Esophagus muscularis mucosa (tissue), 4 donors: ENCODE measurements at regions not wholly inside any gene's neighbourhood (a gene's known extent, or its start where the extent isn't known, plus 50 kb on each side); places are given as distances from the start of the nearest gene placed in this dataset.

Experiments used
- DNase-seq: peaks from one replicate; pipeline ENCODE4 v3.0.0-alpha.2; 2017; ENCODE audit errors: extremely low spot score
- H3K27ac ChIP-seq, 4 donors: fragments of 200-600 bp; sonication (generic); replicated peaks in 1 of 4; 1 replicate in 3 of 4; 2 replicates in 1 of 4; pipeline ENCODE4 v1.5.1; 2016 to 2019; ENCODE audit warnings: mild to moderate bottlenecking in 1 of 4
- H3K27me3 ChIP-seq, 4 donors: fragments of 200-600 bp; sonication (generic); one replicate each; pipeline versions ENCODE4 v1.5.1 to v1.6.0; 2016 to 2019
- H3K36me3 ChIP-seq, 4 donors: fragments of 200-600 bp; sonication (generic); one replicate each; pipeline ENCODE4 v1.5.1; 2016 to 2019
- H3K4me1 ChIP-seq, 4 donors: fragments of 200-600 bp; sonication (generic); one replicate each; pipeline ENCODE4 v1.5.1; 2016 to 2019
- H3K4me3 ChIP-seq, 4 donors: fragments of 200-600 bp; sonication (generic); 1 replicate in 2 of 4; 2 replicates in 2 of 4; pipeline ENCODE4 v1.5.1; 2016 to 2019; ENCODE audit warnings: mild to moderate bottlenecking in 4 of 4, moderate library complexity in 1 of 4
- H3K9me3 ChIP-seq, 4 donors: fragments of 200-600 bp; sonication (generic); 1 replicate in 3 of 4; 2 replicates in 1 of 4; pipeline ENCODE4 v1.5.1; 2016 to 2019
- CTCF ChIP-seq, 3 experiments: fragments of 200-600 bp in 2 of 3; fragments of 450-650 bp in 1 of 3; sonication (generic) in 2 of 3; IDR thresholded peaks; one replicate each; pipeline ENCODE4 v1.5.1; 2017 to 2019; ENCODE audit warnings: antibody characterized with exemption in 3 of 3, mild to moderate bottlenecking in 2 of 3, moderate library complexity in 1 of 3
- EP300 ChIP-seq: sonication (generic); formaldehyde crosslinking; IDR thresholded peaks from one replicate; pipeline ENCODE4 v1.6.1; 2017; ENCODE audit warnings: antibody characterized with exemption
- POLR2A ChIP-seq: fragments of 450-650 bp; IDR thresholded peaks from one replicate; pipeline ENCODE4 v1.6.1; 2017; ENCODE audit warnings: antibody characterized with exemption, moderate library complexity, mild to moderate bottlenecking, low read depth
- POLR2AphosphoS5 ChIP-seq, 2 donors: sonication (generic); formaldehyde crosslinking; IDR thresholded peaks; one replicate each; pipeline ENCODE4 v1.6.1; 2017; ENCODE audit warnings: antibody characterized with exemption in 2 of 2
- WGBS: methylation state at CpG from one replicate; pipeline ENCODE4 v1.1.5; 2018; 5-methylcytosine and 5-hydroxymethylcytosine counted together
- intact Hi-C: fragments of 100-400 bp; cut with DNase I; formaldehyde crosslinking; loops from one replicate; pipeline ENCODE4 v1.15.1; 2023

DNA sequence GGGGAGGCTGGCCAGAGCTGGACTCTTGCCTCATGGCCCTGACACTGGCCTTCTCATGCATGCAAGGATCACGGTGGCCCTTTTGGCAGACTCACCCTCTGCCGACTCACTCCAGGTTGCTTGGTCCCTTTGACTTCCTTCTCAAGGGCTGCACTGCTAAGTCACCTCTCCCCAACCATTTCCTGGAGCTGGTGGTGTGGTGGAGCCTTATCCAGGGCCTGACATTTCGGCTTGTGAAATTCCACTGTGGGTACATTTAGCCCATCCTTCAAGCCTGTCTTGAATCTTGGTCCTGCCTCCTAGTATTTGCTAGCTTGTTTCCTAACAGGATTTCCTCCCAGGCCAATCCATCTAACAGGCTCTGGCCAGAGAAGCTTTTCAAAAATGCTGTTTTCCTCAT is 52.6 kb upstream of the JUN start:
- Histone ChIP-seq H3K4me3 (no peak overlapping the region), H3K27ac (no peak overlapping the region), H3K36me3 (no peaks in the 10 kb centered on the region), H3K27me3 (no peaks in the 10 kb centered on the region), H3K4me1 (peaks cover 0 to 4% (median 0%) of the 10 kb centered on the region in 4 donors), H3K9me3 (no peaks in the 10 kb centered on the region)
- DNase-seq = no peak
- intact Hi-C loops = no loop called here
- 100% methylated on average over 3 of the region's 3 CpGs for WGBS
- TF ChIP-seq POLR2A = no peak
- no peak for TF ChIP-seq POLR2AphosphoS5 (IDR thresholded peaks at IDR 0.05)
- no peak for TF ChIP-seq CTCF (IDR thresholded peaks at IDR 0.05)
- TF ChIP-seq EP300 = no peak

GRCh38 chr1:58837886-58838285 is 54.0 kb upstream of the JUN start:
- no peak for DNase-seq
- Histone ChIP-seq H3K9me3 (no peaks in the 10 kb centered on the region), H3K4me3 (no peak overlapping the region), H3K27me3 (no peaks in the 10 kb centered on the region), H3K36me3 (no peaks in the 10 kb centered on the region), H3K27ac (no peak overlapping the region), H3K4me1 (peaks cover 0 to 4% (median 0%) of the 10 kb centered on the region in 4 donors)
- TF ChIP-seq EP300 (no peak), POLR2A (no peak)
- intact Hi-C loops = no loop called here

DNA sequence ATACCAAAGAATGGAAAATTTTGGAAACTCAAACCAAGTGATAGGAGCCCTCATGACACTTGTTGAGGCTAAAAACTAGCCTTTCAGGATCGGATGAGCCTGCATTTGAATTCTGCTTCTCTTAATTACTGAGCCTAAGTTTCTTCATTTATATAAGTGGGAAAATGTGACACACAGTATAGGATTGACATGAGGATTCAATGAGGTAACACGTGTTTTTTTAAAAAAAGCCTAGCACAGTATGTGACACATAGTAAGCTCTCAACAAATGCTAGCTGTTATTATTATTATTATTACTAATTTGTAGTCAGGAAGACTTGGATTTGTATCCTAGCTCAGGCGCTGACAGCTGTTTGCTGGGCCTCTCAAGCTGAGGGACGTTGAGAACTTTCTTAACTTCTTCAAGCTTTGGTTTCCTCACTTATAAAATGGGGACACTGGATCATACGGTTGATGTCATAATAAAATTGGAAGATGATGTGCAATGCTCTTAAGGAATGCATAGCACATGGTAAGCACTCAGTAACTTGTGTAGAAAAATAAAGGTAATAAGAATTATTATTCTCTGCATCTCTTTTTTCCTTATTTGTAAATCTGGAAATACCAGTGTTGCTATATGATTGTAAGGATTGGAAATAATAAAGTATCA is 55.4 kb upstream of the JUN start:
- H3K27ac ChIP-seq = no peak overlapping the region
- H3K27me3 ChIP-seq = no peaks in the 10 kb centered on the region
- H3K4me3 ChIP-seq = no peak overlapping the region
- H3K4me1 ChIP-seq = peaks cover 0 to 4% (median 0%) of the 10 kb centered on the region in 4 donors
- no peaks in the 10 kb centered on the region for H3K9me3 ChIP-seq
- no peak for DNase-seq
- no peaks in the 10 kb centered on the region for H3K36me3 ChIP-seq
- intact Hi-C loops = no loop called here
- TF ChIP-seq POLR2A (no peak), EP300 (no peak), CTCF (IDR thresholded peaks at IDR 0.05) (no peak), POLR2AphosphoS5 (IDR thresholded peaks at IDR 0.05) (no peak)
- 66% methylated on average over 5 of the region's 5 CpGs for WGBS

GRCh38 chr1:58839846-58840835 is 56.3 kb upstream of the JUN start:
- 94% methylated on average over 4 of the region's 5 CpGs for WGBS
- no peak overlapping the region for H3K4me3 ChIP-seq
- H3K27me3 ChIP-seq = no peaks in the 10 kb centered on the region
- no peak for DNase-seq
- peaks cover 0 to 4% (median 0%) of the 10 kb centered on the region in 4 donors for H3K4me1 ChIP-seq
- no peak overlapping the region for H3K27ac ChIP-seq
- no peaks in the 10 kb centered on the region for H3K9me3 ChIP-seq
- H3K36me3 ChIP-seq = no peaks in the 10 kb centered on the region
- intact Hi-C loops = no loop called here
- TF ChIP-seq POLR2A (no peak), POLR2AphosphoS5 (IDR thresholded peaks at IDR 0.05) (no peak), CTCF (IDR thresholded peaks at IDR 0.05) (no peak), EP300 (no peak)

DNA sequence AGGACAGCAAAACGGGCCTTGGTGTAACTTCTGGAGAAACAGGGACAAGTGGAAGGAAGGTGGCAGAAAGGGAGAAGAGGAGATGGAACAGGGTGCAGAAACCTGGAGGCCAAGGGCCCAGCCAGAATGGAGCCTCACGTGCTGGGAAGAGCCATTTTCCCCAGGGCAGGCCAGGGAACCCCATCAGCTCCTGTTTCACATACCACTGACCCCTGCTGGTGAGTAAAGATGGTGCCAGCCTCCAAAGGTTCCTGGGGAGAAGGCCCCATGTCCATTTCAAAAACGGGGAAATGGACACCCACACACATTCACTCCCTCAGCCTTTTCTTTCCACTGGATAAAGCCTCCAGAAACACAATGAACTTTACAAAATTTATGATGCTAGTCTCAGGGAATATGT is 57.6 kb upstream of the JUN start:
- intact Hi-C loops = no loop called here
- no peaks in the 10 kb centered on the region for H3K4me1 ChIP-seq
- no peak overlapping the region for H3K27ac ChIP-seq
- no peaks in the 10 kb centered on the region for H3K36me3 ChIP-seq
- no peak overlapping the region for H3K4me3 ChIP-seq
- no peaks in the 10 kb centered on the region for H3K9me3 ChIP-seq
- no peaks in the 10 kb centered on the region for H3K27me3 ChIP-seq
- DNase-seq = no peak
- TF ChIP-seq CTCF (IDR thresholded peaks at IDR 0.05) (peak; percentile 9 to 40 (median 19)), EP300 (no peak)
- whole genome bisulfite sequencing = 83% methylated on average over 3 of the region's 3 CpGs
